ENCODE measurements at regions not wholly inside any gene's neighbourhood (a gene's known extent, or its start where the extent isn't known, plus 50 kb on each side); places are given as distances from the start of the nearest gene placed in this dataset.

- H3K9me3 Mint-ChIP-seq (ENCODE audit: unreplicated experiment): no peaks in the 10 kb centered on the region
These were observed 108.9 kb upstream of the NKX1-1 start for GRCh38 chr4:1515156-1515555.

GRCh38 chr4:1514612-1515011, 108.4 kb upstream of the NKX1-1 start:
- no peak overlapping the region for H3K4me3 ChIP-seq (ENCODE audit: low read depth, low read length)
- H3K27me3 ChIP-seq (replicated peaks; ENCODE audit: control insufficient read depth, insufficient read depth, low read length): no peaks in the 10 kb centered on the region
- Mint-ChIP-seq H3K4me1 (ENCODE audit: low read depth, unreplicated experiment) (no peaks in the 10 kb centered on the region), H3K36me3 (ENCODE audit: insufficient read depth, unreplicated experiment) (peaks cover 4% of the 10 kb centered on the region), H3K27ac (ENCODE audit: unreplicated experiment) (no peak overlapping the region), H3K9me3 (ENCODE audit: unreplicated experiment) (no peaks in the 10 kb centered on the region), H3K27me3 (ENCODE audit: insufficient read depth, unreplicated experiment) (peaks cover 6% of the 10 kb centered on the region), H3K4me3 (ENCODE audit: unreplicated experiment) (no peak overlapping the region)
- no peaks in the 10 kb centered on the region for H3K4me1 ChIP-seq
- POLR2A ChIA-PET: no interaction called here
- no peaks in the 10 kb centered on the region for H3K9me3 ChIP-seq
- DNase-seq: no peak
- no peaks in the 10 kb centered on the region for H3K36me3 ChIP-seq (ENCODE audit: control insufficient read depth, insufficient read depth, low read length)
- no TSS peak for BruUV-seq (replicated peaks)
- intact Hi-C loops (cut with micrococcal nuclease; ENCODE audit: unreplicated experiment): no loop called here
- CTCF ChIA-PET: no interaction called here
- TF ChIP-seq CTCF (IDR thresholded peaks at IDR 0.05; ENCODE audit: insufficient read depth in 1 of 2, low read depth in 1 of 2, low read length in 1 of 2, severe bottlenecking in 1 of 2, unreplicated experiment in 1 of 2): no peak

More at GRCh38 chr4:1515156-1515555, 108.9 kb upstream of the NKX1-1 start:
- Histone ChIP-seq H3K4me1 (no peaks in the 10 kb centered on the region), H3K27me3 (replicated peaks; ENCODE audit: control insufficient read depth, insufficient read depth, low read length) (no peaks in the 10 kb centered on the region), H3K36me3 (ENCODE audit: control insufficient read depth, insufficient read depth, low read length) (no peaks in the 10 kb centered on the region), H3K4me3 (ENCODE audit: low read depth, low read length) (no peak overlapping the region), H3K9me3 (no peaks in the 10 kb centered on the region)
- TF ChIP-seq CTCF (IDR thresholded peaks at IDR 0.05; ENCODE audit: insufficient read depth in 1 of 2, low read depth in 1 of 2, low read length in 1 of 2, severe bottlenecking in 1 of 2, unreplicated experiment in 1 of 2): no peak
- intact Hi-C loops (cut with micrococcal nuclease; ENCODE audit: unreplicated experiment): no loop called here
- no peak for DNase-seq
- Mint-ChIP-seq H3K27me3 (ENCODE audit: insufficient read depth, unreplicated experiment) (peaks cover 3% of the 10 kb centered on the region), H3K4me1 (ENCODE audit: low read depth, unreplicated experiment) (no peaks in the 10 kb centered on the region), H3K36me3 (ENCODE audit: insufficient read depth, unreplicated experiment) (peaks cover 4% of the 10 kb centered on the region), H3K4me3 (ENCODE audit: unreplicated experiment) (no peak overlapping the region), H3K27ac (ENCODE audit: unreplicated experiment) (no peak overlapping the region)
- no TSS peak for BruUV-seq (replicated peaks)
- ChIA-PET CTCF (no interaction called here), POLR2A (no interaction called here)

- intact Hi-C loops (cut with micrococcal nuclease; ENCODE audit: unreplicated experiment): no loop called here
These were observed 107.8 kb upstream of the NKX1-1 start for GRCh38 chr4:1513936-1514483.

More at GRCh38 chr4:1513936-1514483, 107.8 kb upstream of the NKX1-1 start:
- Histone ChIP-seq H3K27me3 (replicated peaks; ENCODE audit: control insufficient read depth, insufficient read depth, low read length) (no peaks in the 10 kb centered on the region; the same call in 1 of the 2 replicates), H3K4me1 (no peaks in the 10 kb centered on the region), H3K9me3 (no peaks in the 10 kb centered on the region), H3K36me3 (ENCODE audit: control insufficient read depth, insufficient read depth, low read length) (no peaks in the 10 kb centered on the region), H3K4me3 (ENCODE audit: low read depth, low read length) (no peak overlapping the region)
- Mint-ChIP-seq H3K36me3 (ENCODE audit: insufficient read depth, unreplicated experiment) (peaks cover 4% of the 10 kb centered on the region), H3K27me3 (ENCODE audit: insufficient read depth, unreplicated experiment) (peaks cover 6% of the 10 kb centered on the region), H3K4me1 (ENCODE audit: low read depth, unreplicated experiment) (no peaks in the 10 kb centered on the region), H3K27ac (ENCODE audit: unreplicated experiment) (no peak overlapping the region), H3K4me3 (ENCODE audit: unreplicated experiment) (no peak overlapping the region), H3K9me3 (ENCODE audit: unreplicated experiment) (no peaks in the 10 kb centered on the region)
- BruUV-seq (replicated peaks): no TSS peak
- DNase-seq: no peak
- no peak for TF ChIP-seq CTCF (IDR thresholded peaks at IDR 0.05; ENCODE audit: insufficient read depth in 1 of 2, low read depth in 1 of 2, low read length in 1 of 2, severe bottlenecking in 1 of 2, unreplicated experiment in 1 of 2)
- ChIA-PET POLR2A (no interaction called here), CTCF (interaction anchor here (0.8 kb wide), 1 partner anchor 8 kb away, joined by 6 read pairs; no protein-coding TSS in a partner anchor)

All from Caco-2 (cell line).